Lower lobe of right lung (tissue), 2 donors: ENCODE measurements at regions not wholly inside any gene's neighbourhood (a gene's known extent, or its start where the extent isn't known, plus 50 kb on each side); places are given as distances from the start of the nearest gene placed in this dataset.

Experiments used
- ATAC-seq, 2 donors: fragments of 200-7000 bp; cut with Tn5 transposase; one replicate each; pipeline ENCODE4 v1.9.1; 2020 to 2022; ENCODE audit warnings: mild to moderate bottlenecking in 2 of 2, moderate library complexity in 2 of 2
- DNase-seq: peaks from one replicate; pipeline ENCODE4 v3.0.0-alpha.2; 2020
- H3K27ac ChIP-seq: fragments of 200-600 bp; one replicate; pipeline ENCODE4 v1.8.0; 2022
- H3K27me3 ChIP-seq: fragments of 200-600 bp; one replicate; pipeline ENCODE4 v1.8.0; 2022; ENCODE audit warnings: low read depth
- H3K36me3 ChIP-seq: fragments of 200-600 bp; one replicate; pipeline ENCODE4 v1.8.0; 2022; ENCODE audit warnings: mild to moderate bottlenecking
- H3K4me1 ChIP-seq: fragments of 200-600 bp; one replicate; pipeline ENCODE4 v1.8.0; 2022
- H3K4me3 ChIP-seq: fragments of 200-600 bp; one replicate; pipeline ENCODE4 v1.8.0; 2022; ENCODE audit warnings: mild to moderate bottlenecking
- H3K9me3 ChIP-seq: fragments of 200-600 bp; one replicate; pipeline ENCODE4 v1.8.0; 2022
- CTCF ChIP-seq: fragments of 200-600 bp; IDR thresholded peaks from one replicate; pipeline ENCODE4 v1.8.0; 2022; ENCODE audit warnings: antibody characterized with exemption, mild to moderate bottlenecking
- intact Hi-C: fragments of 100-400 bp; cut with DNase I; formaldehyde crosslinking; loops from one replicate; pipeline ENCODE4 v1.11.0; 2022
- donor health status: DM: no; HTN: yes; CAD: no; lungs with severe emphysema.

GRCh38 chr11:64492561-64492960 lies 63.2 kb upstream of the SLC22A11 start:
- TF ChIP-seq CTCF: no peak
- ATAC-seq: no peak
- H3K4me1 ChIP-seq: no peaks in the 10 kb centered on the region

GRCh38 chr11:64498136-64498535 lies 57.6 kb upstream of the SLC22A11 start:
- Histone ChIP-seq H3K27ac (no peak overlapping the region), H3K4me1 (peaks cover 6% of the 10 kb centered on the region), H3K9me3 (no peaks in the 10 kb centered on the region), H3K36me3 (no peaks in the 10 kb centered on the region), H3K27me3 (peaks cover 6% of the 10 kb centered on the region), H3K4me3 (no peak overlapping the region)
- intact Hi-C loops: no loop called here
- ATAC-seq (no peak), DNase-seq (no peak)
- TF ChIP-seq CTCF: no peak

More at GRCh38 chr11:64492561-64492960, 63.2 kb upstream of the SLC22A11 start:
- Histone ChIP-seq H3K27ac (no peak overlapping the region), H3K4me3 (no peak overlapping the region), H3K27me3 (peaks cover 38% of the 10 kb centered on the region), H3K9me3 (no peaks in the 10 kb centered on the region), H3K36me3 (no peaks in the 10 kb centered on the region)
- no peak for DNase-seq
- intact Hi-C loops: no loop called here

- no peak overlapping the region for H3K4me3 ChIP-seq
- no peak for TF ChIP-seq CTCF
- ATAC-seq (no peak), DNase-seq (no peak)
- intact Hi-C loops: no loop called here
- H3K27me3 ChIP-seq: no peaks in the 10 kb centered on the region
- no peaks in the 10 kb centered on the region for H3K9me3 ChIP-seq
- no peaks in the 10 kb centered on the region for H3K36me3 ChIP-seq
- no peak overlapping the region for H3K27ac ChIP-seq
- peaks cover 6% of the 10 kb centered on the region for H3K4me1 ChIP-seq
Observed at GRCh38 chr11:64499261-64500004, 56.3 kb upstream of the SLC22A11 start.

- peaks cover 7% of the 10 kb centered on the region for H3K9me3 ChIP-seq
- H3K4me3 ChIP-seq: no peak overlapping the region
- peaks cover 6% of the 10 kb centered on the region for H3K4me1 ChIP-seq
- intact Hi-C loops: no loop called here
- TF ChIP-seq CTCF: no peak
- H3K27me3 ChIP-seq: peaks cover 3% of the 10 kb centered on the region
- ATAC-seq: no peak
- H3K27ac ChIP-seq: no peak overlapping the region
- no peak for DNase-seq
- H3K36me3 ChIP-seq: no peaks in the 10 kb centered on the region
Observed at GRCh38 chr11:64500176-64501013, 55.3 kb upstream of the SLC22A11 start.

GRCh38 chr11:64501500-64502427 lies 54.0 kb upstream of the SLC22A11 start:
- Histone ChIP-seq H3K9me3 (peaks cover 7% of the 10 kb centered on the region), H3K27ac (no peak overlapping the region), H3K27me3 (peaks cover 8% of the 10 kb centered on the region), H3K4me3 (no peak overlapping the region), H3K4me1 (peaks cover 6% of the 10 kb centered on the region), H3K36me3 (no peaks in the 10 kb centered on the region)
- intact Hi-C loops: no loop called here
- ATAC-seq (no peak), DNase-seq (no peak)
- TF ChIP-seq CTCF: no peak
